Lower lobe of right lung (tissue), 2 donors: ENCODE measurements at regions not wholly inside any gene's neighbourhood (a gene's known extent, or its start where the extent isn't known, plus 50 kb on each side); places are given as distances from the start of the nearest gene placed in this dataset.

Experiments used
- ATAC-seq, 2 donors: fragments of 200-7000 bp; cut with Tn5 transposase; one replicate each; pipeline ENCODE4 v1.9.1; 2020 to 2022; ENCODE audit warnings: mild to moderate bottlenecking in 2 of 2, moderate library complexity in 2 of 2
- DNase-seq: peaks from one replicate; pipeline ENCODE4 v3.0.0-alpha.2; 2020
- H3K27ac ChIP-seq: fragments of 200-600 bp; one replicate; pipeline ENCODE4 v1.8.0; 2022
- H3K27me3 ChIP-seq: fragments of 200-600 bp; one replicate; pipeline ENCODE4 v1.8.0; 2022; ENCODE audit warnings: low read depth
- H3K36me3 ChIP-seq: fragments of 200-600 bp; one replicate; pipeline ENCODE4 v1.8.0; 2022; ENCODE audit warnings: mild to moderate bottlenecking
- H3K4me1 ChIP-seq: fragments of 200-600 bp; one replicate; pipeline ENCODE4 v1.8.0; 2022
- H3K4me3 ChIP-seq: fragments of 200-600 bp; one replicate; pipeline ENCODE4 v1.8.0; 2022; ENCODE audit warnings: mild to moderate bottlenecking
- H3K9me3 ChIP-seq: fragments of 200-600 bp; one replicate; pipeline ENCODE4 v1.8.0; 2022
- intact Hi-C: fragments of 100-400 bp; cut with DNase I; formaldehyde crosslinking; loops from one replicate; pipeline ENCODE4 v1.11.0; 2022
- TF ChIP-seq, protein P1 (sequence below): fragments of 200-600 bp; IDR thresholded peaks from one replicate; pipeline ENCODE4 v1.8.0; 2022; ENCODE audit warnings: antibody characterized with exemption, mild to moderate bottlenecking
- donor health status: DM: no; HTN: yes; CAD: no; lungs with severe emphysema.

DNA sequence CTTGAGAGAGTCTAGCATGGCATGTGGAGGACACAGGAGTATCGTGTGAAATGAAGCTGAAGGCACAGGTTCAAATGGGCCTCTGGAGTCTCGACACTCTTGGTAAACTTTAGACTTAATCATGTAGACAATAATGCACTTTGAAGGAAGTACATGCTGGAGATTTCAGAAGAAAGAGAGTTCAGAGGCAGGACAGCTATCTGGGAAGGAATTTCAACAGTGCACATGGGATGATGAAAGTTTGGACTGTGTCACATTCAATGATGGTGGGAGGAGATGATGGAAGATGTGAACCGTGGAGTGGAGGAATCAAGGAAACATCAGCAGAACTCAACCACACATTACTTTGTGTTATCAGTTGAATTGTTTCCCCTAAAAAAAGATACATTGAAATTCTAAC is 88.6 kb upstream of the PAPPA start:
- Histone ChIP-seq H3K36me3 (no peaks in the 10 kb centered on the region), H3K27me3 (no peaks in the 10 kb centered on the region), H3K9me3 (no peaks in the 10 kb centered on the region), H3K27ac (no peak overlapping the region), H3K4me1 (no peaks in the 10 kb centered on the region), H3K4me3 (no peak overlapping the region)
- DNase-seq, result no peak
- no peak for ATAC-seq
- TF ChIP-seq, protein P1, sequence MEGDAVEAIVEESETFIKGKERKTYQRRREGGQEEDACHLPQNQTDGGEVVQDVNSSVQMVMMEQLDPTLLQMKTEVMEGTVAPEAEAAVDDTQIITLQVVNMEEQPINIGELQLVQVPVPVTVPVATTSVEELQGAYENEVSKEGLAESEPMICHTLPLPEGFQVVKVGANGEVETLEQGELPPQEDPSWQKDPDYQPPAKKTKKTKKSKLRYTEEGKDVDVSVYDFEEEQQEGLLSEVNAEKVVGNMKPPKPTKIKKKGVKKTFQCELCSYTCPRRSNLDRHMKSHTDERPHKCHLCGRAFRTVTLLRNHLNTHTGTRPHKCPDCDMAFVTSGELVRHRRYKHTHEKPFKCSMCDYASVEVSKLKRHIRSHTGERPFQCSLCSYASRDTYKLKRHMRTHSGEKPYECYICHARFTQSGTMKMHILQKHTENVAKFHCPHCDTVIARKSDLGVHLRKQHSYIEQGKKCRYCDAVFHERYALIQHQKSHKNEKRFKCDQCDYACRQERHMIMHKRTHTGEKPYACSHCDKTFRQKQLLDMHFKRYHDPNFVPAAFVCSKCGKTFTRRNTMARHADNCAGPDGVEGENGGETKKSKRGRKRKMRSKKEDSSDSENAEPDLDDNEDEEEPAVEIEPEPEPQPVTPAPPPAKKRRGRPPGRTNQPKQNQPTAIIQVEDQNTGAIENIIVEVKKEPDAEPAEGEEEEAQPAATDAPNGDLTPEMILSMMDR, result no peak
- intact Hi-C loops, result no loop called here

DNA sequence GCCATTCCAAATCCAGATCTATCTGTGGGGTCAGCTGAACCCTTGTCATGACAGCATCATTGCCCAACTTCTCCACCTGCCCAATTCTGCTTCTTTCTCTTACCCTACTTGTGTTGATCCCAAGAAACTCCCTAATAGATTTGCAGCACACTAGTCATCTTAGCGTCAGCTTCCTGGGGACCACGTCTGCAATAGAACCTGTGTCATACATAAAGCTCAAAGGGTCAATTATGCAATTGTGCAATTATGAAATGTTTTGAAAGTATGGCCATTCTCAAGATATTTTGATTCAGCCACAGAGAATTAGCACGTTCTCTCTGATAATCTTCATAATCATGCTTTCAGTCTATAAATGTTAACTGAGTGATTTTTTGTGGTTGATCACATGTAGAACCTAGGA is 87.4 kb upstream of the PAPPA start:
- TF ChIP-seq, protein P1, result no peak
- H3K9me3 ChIP-seq, result no peaks in the 10 kb centered on the region
- intact Hi-C loops, result no loop called here
- no peaks in the 10 kb centered on the region for H3K4me1 ChIP-seq
- DNase-seq (no peak), ATAC-seq (no peak)
- H3K27me3 ChIP-seq, result no peaks in the 10 kb centered on the region
- H3K27ac ChIP-seq, result no peak overlapping the region
- no peak overlapping the region for H3K4me3 ChIP-seq
- no peaks in the 10 kb centered on the region for H3K36me3 ChIP-seq

DNA sequence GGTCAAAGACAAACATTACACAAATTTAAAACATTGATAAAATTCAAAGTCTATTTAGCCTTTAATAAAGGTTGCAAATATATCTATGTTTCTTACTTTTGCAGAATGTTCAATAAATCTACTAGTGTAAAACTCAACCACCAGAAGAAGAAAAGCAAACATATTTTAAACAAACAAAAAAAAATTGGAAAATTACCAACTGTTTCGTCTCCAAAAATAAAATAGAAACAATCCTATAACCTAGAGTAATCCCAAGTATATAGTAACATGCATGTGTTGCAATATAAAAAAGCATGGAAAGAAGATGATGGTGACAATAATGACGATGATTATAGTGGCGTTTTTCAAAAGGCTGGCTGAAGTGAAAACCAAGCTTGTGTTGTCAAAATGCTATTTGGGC is 86.0 kb upstream of the PAPPA start:
- TF ChIP-seq, protein P1, result no peak
- DNase-seq (no peak), ATAC-seq (no peak)
- Histone ChIP-seq H3K27me3 (no peaks in the 10 kb centered on the region), H3K4me1 (no peaks in the 10 kb centered on the region), H3K36me3 (no peaks in the 10 kb centered on the region), H3K9me3 (no peaks in the 10 kb centered on the region), H3K4me3 (no peak overlapping the region), H3K27ac (no peak overlapping the region)
- intact Hi-C loops, result no loop called here

DNA sequence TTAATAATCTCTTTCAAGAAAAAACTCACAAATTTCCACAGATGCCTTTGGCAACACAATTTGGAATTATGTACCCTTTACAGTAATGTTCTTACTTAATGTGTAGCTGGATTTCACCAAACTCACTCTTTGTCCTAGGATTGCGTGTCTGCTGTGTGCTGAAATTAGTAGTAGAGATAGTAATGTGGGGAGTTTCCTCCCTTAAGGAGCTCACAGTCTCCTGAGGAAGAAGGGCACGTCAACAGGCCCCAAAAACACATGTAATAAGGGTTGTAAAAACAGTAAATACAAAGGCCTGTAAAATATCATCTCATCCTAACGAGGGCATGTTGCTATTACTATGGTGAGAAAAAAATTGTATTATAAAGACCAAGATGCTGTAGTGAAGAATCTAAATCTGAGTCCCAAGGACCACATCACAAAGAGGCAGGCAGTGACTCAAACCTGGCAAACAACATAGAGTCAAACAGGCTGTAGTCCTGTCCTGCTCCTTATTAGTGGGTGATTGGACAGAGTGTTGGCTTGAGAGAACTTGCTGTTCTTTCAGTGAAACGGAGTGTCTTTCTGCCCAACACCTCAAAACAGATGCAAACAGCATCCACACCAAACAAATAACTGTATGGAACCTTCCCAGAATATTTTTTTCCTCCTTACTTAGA is 83.2 kb upstream of the PAPPA start:
- Histone ChIP-seq H3K27ac (no peak overlapping the region), H3K4me1 (no peaks in the 10 kb centered on the region), H3K36me3 (no peaks in the 10 kb centered on the region), H3K9me3 (no peaks in the 10 kb centered on the region), H3K27me3 (no peaks in the 10 kb centered on the region), H3K4me3 (no peak overlapping the region)
- intact Hi-C loops, result no loop called here
- ATAC-seq (no peak), DNase-seq (no peak)
- TF ChIP-seq, protein P1, result no peak

DNA sequence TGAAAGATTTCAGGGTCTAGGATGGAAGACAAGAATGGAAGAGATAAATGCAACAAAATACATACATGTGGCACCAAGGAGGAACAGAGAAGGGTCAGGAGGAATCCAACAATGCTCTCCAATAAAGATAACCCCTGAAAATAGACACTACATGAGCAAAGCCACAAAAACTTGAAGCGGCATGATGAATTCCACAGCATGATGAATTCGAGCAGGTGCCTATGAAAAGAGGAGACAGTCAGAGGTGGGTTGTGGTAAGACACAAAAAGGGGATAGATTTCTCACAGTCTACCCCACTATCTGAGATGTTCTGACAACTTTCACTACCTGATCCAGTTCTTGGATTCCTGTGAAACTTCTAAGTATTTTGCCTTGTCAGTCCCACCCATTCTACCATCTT is 81.5 kb upstream of the PAPPA start:
- Histone ChIP-seq H3K4me3 (no peak overlapping the region), H3K4me1 (no peaks in the 10 kb centered on the region), H3K36me3 (no peaks in the 10 kb centered on the region), H3K27ac (no peak overlapping the region), H3K9me3 (no peaks in the 10 kb centered on the region), H3K27me3 (no peaks in the 10 kb centered on the region)
- TF ChIP-seq, protein P1, result no peak
- intact Hi-C loops, result no loop called here
- DNase-seq (no peak), ATAC-seq (no peak)
